Ascending aorta (tissue), 2 donors: ENCODE measurements at regions not wholly inside any gene's neighbourhood (a gene's known extent, or its start where the extent isn't known, plus 50 kb on each side); places are given as distances from the start of the nearest gene placed in this dataset.

Source experiments
- DNase-seq, 2 donors: peaks; one replicate each; pipeline ENCODE4 v3.0.0-alpha.2; 2019; ENCODE audit warnings: low spot score in 2 of 2
- H3K27ac ChIP-seq, 2 donors: fragments of 200-600 bp; sonication (generic); one replicate each; pipeline ENCODE4 v1.5.1; 2016 to 2017; ENCODE audit warnings: mild to moderate bottlenecking in 1 of 2
- H3K27me3 ChIP-seq: fragments of 200-600 bp; sonication (generic); one replicate; pipeline ENCODE4 v1.5.1; 2017
- H3K36me3 ChIP-seq, 2 donors: fragments of 200-600 bp; sonication (generic); one replicate each; pipeline ENCODE4 v1.5.1; 2016
- H3K4me1 ChIP-seq, 2 donors: fragments of 200-600 bp; sonication (generic); one replicate each; pipeline ENCODE4 v1.5.1; 2016 to 2017; ENCODE audit warnings: mild to moderate bottlenecking in 1 of 2
- H3K4me3 ChIP-seq, 2 donors: fragments of 200-600 bp; sonication (generic); one replicate each; pipeline ENCODE4 v1.5.1; 2016 to 2017; ENCODE audit warnings: mild to moderate bottlenecking in 1 of 2
- H3K9me3 ChIP-seq, 2 donors: fragments of 200-600 bp; sonication (generic); one replicate each; pipeline ENCODE4 v1.5.1; 2016
- CTCF ChIP-seq, 3 experiments: fragments of 200-600 bp in 2 of 3; fragments of 450-650 bp in 1 of 3; sonication (generic) in 2 of 3; IDR thresholded peaks; one replicate each; pipeline ENCODE4 v1.5.1; 2016 to 2019; ENCODE audit warnings: antibody characterized with exemption in 3 of 3, mild to moderate bottlenecking in 1 of 3, moderate library complexity in 1 of 3
- intact Hi-C: fragments of 100-400 bp; cut with DNase I; formaldehyde crosslinking; loops from one replicate; pipeline ENCODE4 v1.15.1; 2023

- intact Hi-C loops = no loop called here
- H3K9me3 ChIP-seq = no peaks in the 10 kb centered on the region
- no peak overlapping the region for H3K27ac ChIP-seq
- no peaks in the 10 kb centered on the region for H3K4me1 ChIP-seq
- no peaks in the 10 kb centered on the region for H3K27me3 ChIP-seq
- H3K4me3 ChIP-seq = no peak overlapping the region
- TF ChIP-seq CTCF (IDR thresholded peaks at IDR 0.05) = no peak
- no peaks in the 10 kb centered on the region for H3K36me3 ChIP-seq
- no peak for DNase-seq
These were observed 834.1 kb downstream of the TRHDE start for GRCh38 chr12:73106296-73106695.

- TF ChIP-seq CTCF (IDR thresholded peaks at IDR 0.05) = no peak
- no peak for DNase-seq
- no peaks in the 10 kb centered on the region for H3K4me1 ChIP-seq
- H3K27me3 ChIP-seq = no peaks in the 10 kb centered on the region
- no peaks in the 10 kb centered on the region for H3K36me3 ChIP-seq
- H3K27ac ChIP-seq = no peak overlapping the region
- no peak overlapping the region for H3K4me3 ChIP-seq
- H3K9me3 ChIP-seq = no peaks in the 10 kb centered on the region
- intact Hi-C loops = no loop called here
These were observed 834.7 kb downstream of the TRHDE start for GRCh38 chr12:73106896-73107295.

- Histone ChIP-seq H3K27ac (no peak overlapping the region), H3K36me3 (no peaks in the 10 kb centered on the region), H3K27me3 (no peaks in the 10 kb centered on the region), H3K4me3 (no peak overlapping the region), H3K4me1 (no peaks in the 10 kb centered on the region), H3K9me3 (no peaks in the 10 kb centered on the region)
- TF ChIP-seq CTCF (IDR thresholded peaks at IDR 0.05) = no peak
- intact Hi-C loops = no loop called here
- no peak for DNase-seq
These were observed 838.6 kb downstream of the TRHDE start for GRCh38 chr12:73110816-73111215.

GRCh38 chr12:73112035-73112816, 840.1 kb downstream of the TRHDE start:
- intact Hi-C loops = no loop called here
- Histone ChIP-seq H3K27me3 (no peaks in the 10 kb centered on the region), H3K36me3 (no peaks in the 10 kb centered on the region), H3K27ac (no peak overlapping the region), H3K4me3 (no peak overlapping the region), H3K9me3 (no peaks in the 10 kb centered on the region), H3K4me1 (no peaks in the 10 kb centered on the region)
- TF ChIP-seq CTCF (IDR thresholded peaks at IDR 0.05) = no peak
- no peak for DNase-seq

GRCh38 chr12:73124480-73124879, 852.3 kb downstream of the TRHDE start:
- Histone ChIP-seq H3K36me3 (no peaks in the 10 kb centered on the region), H3K27ac (no peak overlapping the region), H3K9me3 (no peaks in the 10 kb centered on the region), H3K27me3 (no peaks in the 10 kb centered on the region), H3K4me1 (no peaks in the 10 kb centered on the region), H3K4me3 (no peak overlapping the region)
- no peak for TF ChIP-seq CTCF (IDR thresholded peaks at IDR 0.05)
- intact Hi-C loops = no loop called here
- no peak for DNase-seq

- no peaks in the 10 kb centered on the region for H3K36me3 ChIP-seq
- no peaks in the 10 kb centered on the region for H3K4me1 ChIP-seq
- intact Hi-C loops = no loop called here
- H3K27ac ChIP-seq = no peak overlapping the region
- no peak for DNase-seq
- no peak for TF ChIP-seq CTCF (IDR thresholded peaks at IDR 0.05)
- H3K4me3 ChIP-seq = no peak overlapping the region
- no peaks in the 10 kb centered on the region for H3K9me3 ChIP-seq
- H3K27me3 ChIP-seq = no peaks in the 10 kb centered on the region
These were observed 853.0 kb downstream of the TRHDE start for GRCh38 chr12:73125148-73125547.
